K562 (cell line): ENCODE measurements at regions not wholly inside any gene's neighbourhood (a gene's known extent, or its start where the extent isn't known, plus 50 kb on each side); places are given as distances from the start of the nearest gene placed in this dataset.

Source experiments
- ATAC-seq: fragments of 200-7000 bp; cut with Tn5 transposase; 3 replicates; pipeline ENCODE4 v1.9.1; 2020; ENCODE audit warnings: moderate library complexity
- BruUV-seq: library from RNA; stranded (reverse); fragments of 400-500 nt; replicated peaks from 2 replicates; lab custom pipeline; 2021; lab: Mats Ljungman, UMichigan
- CTCF ChIA-PET: fragments of 300-600 bp; formaldehyde crosslinking; extraction: SDS; loops from one replicate; lab custom pipeline; 2021; ENCODE audit warnings: low intra/inter-chr PET ratio; lab: Yijun Ruan, JAX
- POLR2A ChIA-PET: fragments of 300-600, 350-650 bp; sonication (Branson Sonifier 250); formaldehyde crosslinking; extraction: SDS; loops from one replicate; lab custom pipeline; 2021; ENCODE audit warnings: antibody characterized with exemption, inconsistent platforms; lab: Yijun Ruan, JAX
- DNase-seq, 4 experiments: peaks; one replicate each; pipeline versions ENCODE4 v3.0.0 to v3.0.0-alpha.2; 2011 to 2018; ENCODE audit warnings: low spot score in 3 of 4, mixed read lengths in 3 of 4; ENCODE audit errors: extremely low read depth in 1 of 4
- FAIRE-seq: peaks from 2 replicates; lab custom pipeline; 2011; peaks lifted over from hg19 to GRCh38; lab: Jason Lieb, UNC
- H2AFZ ChIP-seq: 2 replicates; pipeline ENCODE4 v1.6.0; 2011; ENCODE audit warnings: low read depth, low read length, control low read depth, inconsistent platforms
- H3K27ac ChIP-seq: fragments of 200-600 bp; 3 replicates; pipeline ENCODE4 v1.8.0; 2011; ENCODE audit warnings: low read depth, mild to moderate bottlenecking, control low read depth, inconsistent platforms, low read length, moderate library complexity, mixed read lengths; ENCODE audit errors: extremely low read depth
- H3K27me3 ChIP-seq, 2 experiments: fragments of 300-600 bp in 1 of 2; 2 replicates in 1 of 2; 3 replicates in 1 of 2; pipeline versions ENCODE4 v1.6.0 to v1.8.0; 2011; ENCODE audit warnings: inconsistent platforms in 2 of 2, low read length in 2 of 2, mild to moderate bottlenecking in 1 of 2, mixed read lengths in 1 of 2, moderate library complexity in 1 of 2; ENCODE audit not compliant: control insufficient read depth in 2 of 2, insufficient read depth in 2 of 2
- H3K36me3 ChIP-seq: fragments of 300-600 bp; 3 replicates; pipeline ENCODE4 v1.8.0; 2011; ENCODE audit warnings: mild to moderate bottlenecking, low read length, inconsistent platforms; ENCODE audit not compliant: control insufficient read depth, insufficient read depth
- H3K4me1 ChIP-seq, 2 experiments: fragments of 200-600 bp in 1 of 2; replicated peaks in 1 of 2; 2 replicates in 1 of 2; 3 replicates in 1 of 2; pipeline versions ENCODE4 v1.5.1 to v1.8.0; 2011; ENCODE audit warnings: inconsistent platforms in 2 of 2, low read length in 2 of 2, mild to moderate bottlenecking in 1 of 2, mixed read lengths in 1 of 2, moderate library complexity in 1 of 2; ENCODE audit not compliant: control insufficient read depth in 2 of 2, insufficient read depth in 2 of 2
- H3K4me2 ChIP-seq: 2 replicates; pipeline ENCODE4 v1.6.1; 2011; ENCODE audit warnings: low read length, control low read depth, inconsistent platforms, mixed read lengths; ENCODE audit not compliant: insufficient read depth
- H3K4me3 ChIP-seq: fragments of 200-600 bp; sonication (generic), shearing (Covaris generic); 2 replicates; pipeline ENCODE4 v1.5.1; 2016; ENCODE audit warnings: control low read depth, inconsistent platforms
- H3K79me2 ChIP-seq: fragments of 200-600 bp; 3 replicates; pipeline ENCODE4 v1.8.0; 2011; ENCODE audit warnings: low read length, inconsistent platforms; ENCODE audit not compliant: control insufficient read depth, insufficient read depth
- H3K9ac ChIP-seq, 2 experiments: 2 replicates each; pipeline versions ENCODE4 v1.6.0 to v1.6.1; 2011; ENCODE audit warnings: low read depth in 2 of 2, low read length in 2 of 2, control low read depth in 1 of 2, inconsistent platforms in 1 of 2, mild to moderate bottlenecking in 1 of 2, mixed read lengths in 1 of 2; ENCODE audit not compliant: insufficient read depth in 1 of 2
- H3K9me1 ChIP-seq: one replicate; pipeline ENCODE4 v1.6.0; 2011; ENCODE audit warnings: inconsistent platforms, mild to moderate bottlenecking, low read length, moderate library complexity; ENCODE audit not compliant: control insufficient read depth, insufficient read depth
- H3K9me3 ChIP-seq: replicated peaks from 2 replicates; pipeline ENCODE4 v1.5.1; 2011; ENCODE audit warnings: low read depth, low read length, inconsistent platforms; ENCODE audit not compliant: control insufficient read depth, insufficient read depth
- H4K20me1 ChIP-seq: replicated peaks from 2 replicates; pipeline ENCODE4 v1.6.1; 2011; ENCODE audit warnings: low read length, inconsistent platforms, mixed read lengths; ENCODE audit not compliant: control insufficient read depth, insufficient read depth
- BRD4 ChIP-seq: fragments of 200-600 bp; sonication (generic); IDR thresholded peaks from 2 replicates; pipeline ENCODE4 v1.6.1; 2017; ENCODE audit warnings: inconsistent platforms
- CBFA2T2 ChIP-seq: fragments of 450-650 bp; conservative IDR thresholded peaks from 2 replicates; pipeline ENCODE4 v1.6.1; 2017; ENCODE audit warnings: mild to moderate bottlenecking
- CSDE1 ChIP-seq, 2 experiments: fragments of 450-650 bp; IDR thresholded peaks; 2 replicates each; pipeline ENCODE4 v1.6.1; 2016; ENCODE audit warnings: mild to moderate bottlenecking in 1 of 2
- CXXC5 ChIP-seq: fragments of 250-450 bp; sonication (Bioruptor Pico); IDR thresholded peaks from 2 replicates; pipeline ENCODE4 v1.8.0; 2022; ENCODE audit warnings: inconsistent platforms, mild to moderate bottlenecking, moderate library complexity
- ETV1 ChIP-seq: fragments of 450-650 bp; conservative IDR thresholded peaks from 2 replicates; pipeline ENCODE4 v1.6.1; 2016; ENCODE audit warnings: missing genetic modification characterization, control low read depth, low read depth, missing compliant biosample characterization
- FIP1L1 ChIP-seq: fragments of 200-400 bp; formaldehyde crosslinking; IDR thresholded peaks from 2 replicates; pipeline ENCODE4 v1.6.1; 2018; ENCODE audit warnings: mild to moderate bottlenecking, low read depth, low read length; ENCODE audit not compliant: poor library complexity, severe bottlenecking
- FOXM1 ChIP-seq, 2 experiments: fragments of 450-650 bp in 1 of 2; sonication (generic) in 1 of 2; formaldehyde crosslinking in 1 of 2; IDR thresholded peaks; 2 replicates each; pipeline versions ENCODE4 v1.6.1 to v1.9.0; 2017 to 2022; ENCODE audit warnings: low read depth in 2 of 2, mild to moderate bottlenecking in 2 of 2, missing genetic modification reagents in 1 of 2, moderate library complexity in 1 of 2
- GATA2 ChIP-seq: sonication (generic); formaldehyde crosslinking; IDR thresholded peaks from 2 replicates; pipeline ENCODE4 v1.4.0; 2020; ENCODE audit warnings: mild to moderate bottlenecking, missing genetic modification reagents
- HNRNPUL1 ChIP-seq: fragments of 200-400 bp; formaldehyde crosslinking; IDR thresholded peaks from 2 replicates; pipeline ENCODE4 v1.6.1; 2017; ENCODE audit warnings: low read length
- MCM2 ChIP-seq: fragments of 450-650 bp; IDR thresholded peaks from 2 replicates; pipeline ENCODE4 v1.6.1; 2017; ENCODE audit warnings: low read depth, mild to moderate bottlenecking
- NFRKB ChIP-seq: fragments of 450-650 bp; IDR thresholded peaks from 2 replicates; pipeline ENCODE4 v1.6.1; 2016; ENCODE audit warnings: low read depth
- RFX5 ChIP-seq: IDR thresholded peaks from 2 replicates; pipeline ENCODE4 v1.6.1; 2011; ENCODE audit warnings: low read depth, mild to moderate bottlenecking, improper control_type of control experiment, low read length
- ZBTB17 ChIP-seq: fragments of 450-650 bp; formaldehyde crosslinking; IDR thresholded peaks from 2 replicates; pipeline ENCODE4 v1.4.0; 2020; ENCODE audit warnings: mild to moderate bottlenecking
- ZBTB8A ChIP-seq: fragments of 450-650 bp; IDR thresholded peaks from 2 replicates; pipeline ENCODE4 v1.6.1; 2018; ENCODE audit warnings: mild to moderate bottlenecking, moderate library complexity; ENCODE audit not compliant: partially characterized antibody
- ZNF146 ChIP-seq: IDR thresholded peaks from one replicate; pipeline ENCODE4 v1.6.1; 2018; ENCODE audit warnings: missing compliant biosample characterization; ENCODE audit not compliant: unreplicated experiment
- ZNF444 ChIP-seq: fragments of 250-450 bp; sonication (Bioruptor Pico); IDR thresholded peaks from 2 replicates; pipeline ENCODE4 v1.4.0; 2020; ENCODE audit warnings: mild to moderate bottlenecking, moderate library complexity
- ZNF668 ChIP-seq: fragments of 250-450 bp; sonication (Bioruptor Pico); IDR thresholded peaks from 2 replicates; pipeline ENCODE4 v1.8.0; 2022; ENCODE audit warnings: mild to moderate bottlenecking, inconsistent platforms
- WGBS: fragments of 100-300 bp; shearing (Covaris generic); methylation state at CpG from one replicate; pipeline ENCODE4 v1.1.6; 2016; ENCODE audit warnings: low coverage, mixed read lengths; ENCODE audit not compliant: insufficient coverage; ENCODE audit errors: missing lambda C conversion rate; 5-methylcytosine and 5-hydroxymethylcytosine counted together
- in situ Hi-C: fragments of 300-500 bp; cut with MboI; formaldehyde crosslinking; loops from 4 replicates; pipeline ENCODE4 v1.15.0; 2018; ENCODE audit warnings: inconsistent platforms, mixed read lengths
- intact Hi-C: fragments of 100-400 bp; cut with micrococcal nuclease; formaldehyde crosslinking; loops from 2 replicates; pipeline ENCODE4 v1.14.2; 2022
- TF ChIP-seq, protein P1 (sequence below), 2 experiments: fragments of 450-650 bp; IDR thresholded peaks; 2 replicates each; pipeline ENCODE4 v1.6.1; 2016
- TF ChIP-seq, protein P2 (sequence below): fragments of 450-650 bp; IDR thresholded peaks from 2 replicates; pipeline ENCODE4 v1.6.1; 2016; ENCODE audit warnings: borderline replicate concordance
- TF ChIP-seq, protein P3 (sequence below): sonication (generic); formaldehyde crosslinking; IDR thresholded peaks from 2 replicates; pipeline ENCODE4 v1.5.0; 2020; ENCODE audit warnings: missing genetic modification reagents

DNA sequence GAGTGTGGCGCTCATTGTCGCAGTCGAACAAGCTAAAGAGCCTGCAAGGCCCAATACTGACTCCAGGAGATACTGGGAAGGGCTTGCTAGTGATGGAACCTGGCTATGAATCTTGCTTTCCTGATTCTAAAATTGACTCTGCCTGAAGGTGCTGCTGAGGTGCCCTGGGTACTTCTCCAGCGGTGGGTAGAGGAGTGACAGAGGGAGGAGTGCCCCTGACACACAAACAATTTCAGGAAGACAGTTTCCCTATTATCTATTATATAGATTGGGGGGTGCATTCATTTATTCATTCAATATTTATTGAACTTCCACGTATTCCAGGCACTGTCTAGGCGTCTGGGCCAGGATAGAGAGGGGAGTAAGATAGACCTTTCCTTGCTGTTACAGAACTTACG, 339.2 kb upstream of the GATB start:
- Histone ChIP-seq H3K4me1 (peaks cover 0 to 3% of the 10 kb centered on the region in 2 experiments; a peak in 1 of 5 replicates), H3K4me2 (no peak overlapping the region), H3K9ac (no peak overlapping the region), H3K27me3 (peaks cover 2 to 59% of the 10 kb centered on the region in 2 experiments; a peak in 4 of 5 replicates), H3K27ac (no peak overlapping the region), H3K9me1 (no peaks in the 10 kb centered on the region), H4K20me1 (no peaks in the 10 kb centered on the region; the same call in 1 of the 2 replicates), H3K9me3 (no peaks in the 10 kb centered on the region), H3K4me3 (no peak overlapping the region), H2AFZ (no peak overlapping the region), H3K79me2 (no peaks in the 10 kb centered on the region), H3K36me3 (no peaks in the 10 kb centered on the region)
- no peak for FAIRE-seq
- no TSS peak for BruUV-seq
- no peak for ATAC-seq
- POLR2A ChIA-PET = interaction anchor here (1.0 kb wide), 1 partner anchor 11 kb away, joined by 4 read pairs; no protein-coding TSS in a partner anchor
- no peak for DNase-seq
- in situ Hi-C loops (no loop called here), intact Hi-C loops (no loop called here)
- CTCF ChIA-PET = no interaction called here
- TF ChIP-seq HNRNPUL1 (no peak), ZBTB17 (CRISPR knock-in tag) (no peak), ZNF444 (CRISPR knock-in tag) (no peak), CBFA2T2 (no peak), ETV1 (no peak), CSDE1 (IDR thresholded peaks at IDR 0.05) (no peak), FOXM1 (IDR thresholded peaks at IDR 0.05; ENCODE audit: low read depth) (no peak), FOXM1 (CRISPR knock-in tag; IDR thresholded peaks at IDR 0.05; ENCODE audit: low read depth) (no peak), ZNF668 (CRISPR knock-in tag) (no peak), RFX5 (no peak), ZBTB8A (no peak), GATA2 (no peak), NFRKB (no peak), MCM2 (no peak), BRD4 (no peak), FIP1L1 (no peak), CXXC5 (CRISPR knock-in tag) (no peak), ZNF146 (no peak)
- TF ChIP-seq, protein P1, sequence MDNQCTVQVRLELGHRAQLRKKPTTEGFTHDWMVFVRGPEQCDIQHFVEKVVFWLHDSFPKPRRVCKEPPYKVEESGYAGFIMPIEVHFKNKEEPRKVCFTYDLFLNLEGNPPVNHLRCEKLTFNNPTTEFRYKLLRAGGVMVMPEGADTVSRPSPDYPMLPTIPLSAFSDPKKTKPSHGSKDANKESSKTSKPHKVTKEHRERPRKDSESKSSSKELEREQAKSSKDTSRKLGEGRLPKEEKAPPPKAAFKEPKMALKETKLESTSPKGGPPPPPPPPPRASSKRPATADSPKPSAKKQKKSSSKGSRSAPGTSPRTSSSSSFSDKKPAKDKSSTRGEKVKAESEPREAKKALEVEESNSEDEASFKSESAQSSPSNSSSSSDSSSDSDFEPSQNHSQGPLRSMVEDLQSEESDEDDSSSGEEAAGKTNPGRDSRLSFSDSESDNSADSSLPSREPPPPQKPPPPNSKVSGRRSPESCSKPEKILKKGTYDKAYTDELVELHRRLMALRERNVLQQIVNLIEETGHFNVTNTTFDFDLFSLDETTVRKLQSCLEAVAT (IDR thresholded peaks at IDR 0.05) = no peak
- TF ChIP-seq, protein P2, sequence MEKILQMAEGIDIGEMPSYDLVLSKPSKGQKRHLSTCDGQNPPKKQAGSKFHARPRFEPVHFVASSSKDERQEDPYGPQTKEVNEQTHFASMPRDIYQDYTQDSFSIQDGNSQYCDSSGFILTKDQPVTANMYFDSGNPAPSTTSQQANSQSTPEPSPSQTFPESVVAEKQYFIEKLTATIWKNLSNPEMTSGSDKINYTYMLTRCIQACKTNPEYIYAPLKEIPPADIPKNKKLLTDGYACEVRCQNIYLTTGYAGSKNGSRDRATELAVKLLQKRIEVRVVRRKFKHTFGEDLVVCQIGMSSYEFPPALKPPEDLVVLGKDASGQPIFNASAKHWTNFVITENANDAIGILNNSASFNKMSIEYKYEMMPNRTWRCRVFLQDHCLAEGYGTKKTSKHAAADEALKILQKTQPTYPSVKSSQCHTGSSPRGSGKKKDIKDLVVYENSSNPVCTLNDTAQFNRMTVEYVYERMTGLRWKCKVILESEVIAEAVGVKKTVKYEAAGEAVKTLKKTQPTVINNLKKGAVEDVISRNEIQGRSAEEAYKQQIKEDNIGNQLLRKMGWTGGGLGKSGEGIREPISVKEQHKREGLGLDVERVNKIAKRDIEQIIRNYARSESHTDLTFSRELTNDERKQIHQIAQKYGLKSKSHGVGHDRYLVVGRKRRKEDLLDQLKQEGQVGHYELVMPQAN = no peak
- TF ChIP-seq, protein P3, sequence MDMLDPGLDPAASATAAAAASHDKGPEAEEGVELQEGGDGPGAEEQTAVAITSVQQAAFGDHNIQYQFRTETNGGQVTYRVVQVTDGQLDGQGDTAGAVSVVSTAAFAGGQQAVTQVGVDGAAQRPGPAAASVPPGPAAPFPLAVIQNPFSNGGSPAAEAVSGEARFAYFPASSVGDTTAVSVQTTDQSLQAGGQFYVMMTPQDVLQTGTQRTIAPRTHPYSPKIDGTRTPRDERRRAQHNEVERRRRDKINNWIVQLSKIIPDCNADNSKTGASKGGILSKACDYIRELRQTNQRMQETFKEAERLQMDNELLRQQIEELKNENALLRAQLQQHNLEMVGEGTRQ (CRISPR knock-in tag) = no peak
- TF ChIP-seq, all 486 proteins: peak for 0
- 8% methylated on average over 7 of the region's 7 CpGs for WGBS
